GM12891 (cell line): ENCODE measurements at regions not wholly inside any gene's neighbourhood (a gene's known extent, or its start where the extent isn't known, plus 50 kb on each side); places are given as distances from the start of the nearest gene placed in this dataset.

Experiments
- POLR2A ChIP-seq: IDR thresholded peaks from 2 replicates; pipeline ENCODE4 v1.6.1; 2011; ENCODE audit warnings: low read depth, low read length, control low read depth
- POLR2AphosphoS5 ChIP-seq: IDR thresholded peaks from 2 replicates; pipeline ENCODE4 v1.6.1; 2011; ENCODE audit warnings: low read depth, low read length, control low read depth
- SPI1 ChIP-seq: IDR thresholded peaks from 2 replicates; pipeline ENCODE4 v1.6.1; 2011; ENCODE audit warnings: low read depth, low read length, control low read depth
- TAF1 ChIP-seq: IDR thresholded peaks from 2 replicates; pipeline ENCODE4 v1.6.1; 2011; ENCODE audit warnings: low read depth, low read length, control low read depth

DNA sequence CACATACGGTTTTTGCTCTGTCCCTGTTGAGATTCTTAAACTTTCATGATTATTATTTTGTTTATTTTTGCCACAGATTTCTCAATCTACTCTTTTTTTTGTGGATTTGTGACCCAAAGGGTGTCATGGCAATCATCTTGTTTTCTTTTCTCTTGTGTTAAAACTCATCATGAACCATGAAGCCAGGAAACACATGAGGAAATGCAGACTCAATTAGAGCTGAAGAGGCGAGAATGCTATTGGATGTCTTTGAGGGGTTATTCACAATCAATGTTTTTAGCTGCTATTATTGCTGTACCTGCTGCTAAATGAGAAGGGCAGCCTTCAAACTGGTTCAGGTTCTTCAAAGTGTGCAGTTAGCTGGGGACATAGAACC is 99.5 kb upstream of the MMADHC start:
- no peak for TF ChIP-seq TAF1
- TF ChIP-seq POLR2A, result no peak
- TF ChIP-seq POLR2AphosphoS5, result no peak
- TF ChIP-seq SPI1, result no peak
